OCI-LY7 (cell line): ENCODE measurements at regions not wholly inside any gene's neighbourhood (a gene's known extent, or its start where the extent isn't known, plus 50 kb on each side); places are given as distances from the start of the nearest gene placed in this dataset.
"Not testable (repeated sequence)": the region's sequence is repeated elsewhere in the genome, so short reads cannot be mapped to it uniquely, and the experiment has no call there.

Experiments used
- CTCF ChIP-seq: fragments of 200-600 bp; sonication (generic); conservative IDR thresholded peaks from 2 replicates; pipeline ENCODE4 v1.5.1; 2014; ENCODE audit warnings: mild to moderate bottlenecking, antibody characterized with exemption, low read length, moderate library complexity, mixed read lengths
- EZH2phosphoT487 ChIP-seq: fragments of 200-600 bp; sonication (generic); IDR thresholded peaks from 2 replicates; pipeline ENCODE4 v1.6.1; 2018; ENCODE audit warnings: low read depth, borderline replicate concordance, mild to moderate bottlenecking, mixed run types, antibody characterized with exemption, low read length, moderate library complexity, mixed read lengths

- not testable (repeated sequence) for TF ChIP-seq CTCF, EZH2phosphoT487
These were observed 1624.0 kb upstream of the AGA start for GRCh38 chr4:179066254-179066653.
